WI38 (cell line): ENCODE measurements at regions not wholly inside any gene's neighbourhood (a gene's known extent, or its start where the extent isn't known, plus 50 kb on each side); places are given as distances from the start of the nearest gene placed in this dataset.

Experiments used
- H3K4me3 ChIP-seq: 2 replicates; pipeline ENCODE4 v1.5.1; 2011; ENCODE audit warnings: low read depth, mild to moderate bottlenecking, control low read depth, low read length
- TF ChIP-seq, protein P1 (sequence below): IDR thresholded peaks from 2 replicates; pipeline ENCODE4 v1.5.1; 2012; ENCODE audit warnings: low read depth, mild to moderate bottlenecking, control low read depth, low read length

DNA sequence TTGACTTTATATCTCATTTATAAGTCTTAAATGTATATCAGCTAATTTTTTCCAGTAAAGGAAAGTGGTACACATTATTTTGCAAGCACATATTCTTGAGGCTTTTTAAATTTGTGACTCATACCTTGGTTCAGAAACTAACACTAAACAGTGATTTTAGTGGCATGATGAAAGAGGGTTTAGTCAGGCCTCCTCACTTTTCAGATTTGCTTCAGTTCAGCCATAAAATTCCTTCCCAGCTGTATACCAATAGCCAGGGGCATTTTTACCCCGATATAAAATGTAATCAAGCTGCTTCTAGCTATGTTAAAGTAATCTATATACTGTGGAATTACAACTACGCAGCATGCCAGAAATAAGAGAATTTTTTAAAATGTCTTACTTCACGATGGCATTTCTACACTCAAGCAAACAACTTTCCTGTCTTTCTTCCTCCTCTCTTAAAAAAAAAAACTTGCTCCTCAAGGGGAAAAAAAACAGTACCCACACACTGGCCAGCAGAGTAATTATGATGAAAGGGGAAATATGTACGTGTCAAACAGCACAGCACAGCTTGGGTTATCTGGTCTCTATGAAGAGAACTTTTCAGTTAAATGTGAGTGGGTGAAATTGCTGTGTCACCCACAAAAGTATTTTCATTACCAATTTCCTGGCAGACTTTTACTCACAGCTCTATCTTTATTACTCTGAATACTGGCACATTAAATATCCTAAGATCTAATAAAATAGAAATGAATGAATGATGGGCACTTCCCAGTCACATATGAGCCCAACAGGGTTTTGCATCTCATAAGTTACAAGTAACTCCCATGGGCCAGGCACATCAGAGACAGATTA, 244.8 kb upstream of the TENT5A start:
- TF ChIP-seq, protein P1, sequence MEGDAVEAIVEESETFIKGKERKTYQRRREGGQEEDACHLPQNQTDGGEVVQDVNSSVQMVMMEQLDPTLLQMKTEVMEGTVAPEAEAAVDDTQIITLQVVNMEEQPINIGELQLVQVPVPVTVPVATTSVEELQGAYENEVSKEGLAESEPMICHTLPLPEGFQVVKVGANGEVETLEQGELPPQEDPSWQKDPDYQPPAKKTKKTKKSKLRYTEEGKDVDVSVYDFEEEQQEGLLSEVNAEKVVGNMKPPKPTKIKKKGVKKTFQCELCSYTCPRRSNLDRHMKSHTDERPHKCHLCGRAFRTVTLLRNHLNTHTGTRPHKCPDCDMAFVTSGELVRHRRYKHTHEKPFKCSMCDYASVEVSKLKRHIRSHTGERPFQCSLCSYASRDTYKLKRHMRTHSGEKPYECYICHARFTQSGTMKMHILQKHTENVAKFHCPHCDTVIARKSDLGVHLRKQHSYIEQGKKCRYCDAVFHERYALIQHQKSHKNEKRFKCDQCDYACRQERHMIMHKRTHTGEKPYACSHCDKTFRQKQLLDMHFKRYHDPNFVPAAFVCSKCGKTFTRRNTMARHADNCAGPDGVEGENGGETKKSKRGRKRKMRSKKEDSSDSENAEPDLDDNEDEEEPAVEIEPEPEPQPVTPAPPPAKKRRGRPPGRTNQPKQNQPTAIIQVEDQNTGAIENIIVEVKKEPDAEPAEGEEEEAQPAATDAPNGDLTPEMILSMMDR: no peak
- H3K4me3 ChIP-seq: no peak overlapping the region

DNA sequence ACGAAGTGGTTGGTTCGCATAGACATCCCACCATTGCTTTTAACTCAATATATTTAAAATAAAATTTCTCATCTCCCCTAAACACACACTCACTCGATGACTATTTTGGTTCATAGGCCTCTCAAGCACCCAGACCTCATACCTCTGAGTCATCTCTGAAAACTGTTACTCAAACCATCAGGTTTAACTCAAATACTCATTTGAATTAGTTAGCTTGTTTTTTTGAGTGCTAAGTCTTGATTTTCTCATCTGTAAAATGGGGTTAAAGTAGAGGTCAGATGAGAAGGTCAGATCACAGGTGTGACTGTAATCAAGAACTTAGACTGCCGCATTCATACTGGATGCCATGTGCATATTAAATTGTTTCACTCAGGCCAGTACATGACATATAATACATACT, 243.9 kb upstream of the TENT5A start:
- TF ChIP-seq, protein P1: no peak

DNA sequence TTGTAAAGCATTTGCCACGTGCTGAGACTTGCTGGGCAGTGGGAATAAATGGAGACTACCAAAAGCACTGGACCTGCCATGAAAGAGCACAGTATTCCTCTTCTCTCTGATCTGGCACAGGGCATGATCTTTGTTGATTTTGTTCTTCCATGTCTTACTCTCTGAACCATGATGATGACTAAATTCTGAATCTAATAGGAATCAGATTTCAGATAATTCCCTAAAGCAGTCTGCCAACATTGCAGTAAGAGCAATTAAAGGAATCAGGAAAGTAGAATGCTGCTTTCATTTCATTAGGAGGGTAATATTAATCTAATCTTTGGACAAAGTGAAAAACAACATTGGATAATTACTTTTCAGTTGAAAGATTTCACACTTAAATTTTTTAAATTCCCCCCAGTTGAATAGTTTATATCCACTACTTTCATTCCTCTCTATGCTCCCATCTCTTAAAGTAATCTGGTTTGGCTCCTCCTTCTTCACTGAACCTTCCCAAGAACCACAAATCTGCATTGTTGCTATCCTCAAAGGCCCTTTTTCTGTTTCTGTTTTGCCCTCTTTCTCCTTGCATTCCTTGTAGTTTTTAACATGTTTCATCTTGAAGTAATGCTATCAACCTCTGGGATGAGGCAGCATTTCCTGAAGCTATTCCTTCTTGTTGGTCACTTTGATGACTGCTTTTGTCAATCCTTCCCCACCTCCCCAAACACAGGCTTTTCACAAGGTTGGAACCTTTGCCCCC, 243.2 kb upstream of the TENT5A start:
- H3K4me3 ChIP-seq: no peak overlapping the region

More for the DNA sequence above, 243.9 kb upstream of the TENT5A start:
- no peak overlapping the region for H3K4me3 ChIP-seq

DNA sequence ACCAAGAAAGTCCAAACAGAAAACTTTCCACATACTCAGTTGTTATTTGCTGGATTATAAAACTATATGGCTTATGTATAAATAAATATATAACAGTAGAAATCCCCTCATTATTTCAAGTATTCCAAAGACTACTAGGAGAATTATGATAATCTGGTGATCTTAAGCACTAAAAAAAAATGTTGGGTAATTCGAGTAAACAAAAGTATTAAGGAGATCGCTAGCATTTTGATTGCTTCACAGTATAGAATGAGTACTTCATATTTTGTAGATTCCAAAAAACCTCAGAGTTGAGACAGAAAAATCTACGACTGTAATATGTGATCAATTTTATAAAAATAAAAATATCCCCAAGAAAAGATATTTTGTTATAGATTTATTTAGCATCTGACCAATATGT, 236.4 kb upstream of the TENT5A start:
- TF ChIP-seq, protein P1: no peak
- H3K4me3 ChIP-seq: no peak overlapping the region

More for the DNA sequence above, 243.2 kb upstream of the TENT5A start:
- TF ChIP-seq, protein P1: no peak

DNA sequence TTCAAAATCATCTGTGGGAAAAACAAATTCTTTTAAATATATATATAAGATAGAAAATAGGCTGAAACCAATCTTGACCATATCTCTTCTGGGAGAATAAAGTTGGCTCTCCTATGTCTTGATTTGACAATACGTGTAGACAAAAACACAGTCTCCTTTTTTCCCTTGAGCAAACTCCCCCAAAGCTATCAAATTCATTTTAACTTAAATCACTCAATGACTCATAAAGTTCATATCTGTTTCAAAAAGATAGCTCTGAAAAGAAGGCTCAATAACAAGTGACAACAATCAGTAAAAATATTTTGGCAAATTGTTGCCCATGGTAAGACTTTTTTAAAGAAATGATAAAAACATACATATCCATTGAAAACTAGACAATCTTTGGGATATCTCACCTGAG, 236.0 kb upstream of the TENT5A start:
- TF ChIP-seq, protein P1: no peak
- H3K4me3 ChIP-seq: no peak overlapping the region

DNA sequence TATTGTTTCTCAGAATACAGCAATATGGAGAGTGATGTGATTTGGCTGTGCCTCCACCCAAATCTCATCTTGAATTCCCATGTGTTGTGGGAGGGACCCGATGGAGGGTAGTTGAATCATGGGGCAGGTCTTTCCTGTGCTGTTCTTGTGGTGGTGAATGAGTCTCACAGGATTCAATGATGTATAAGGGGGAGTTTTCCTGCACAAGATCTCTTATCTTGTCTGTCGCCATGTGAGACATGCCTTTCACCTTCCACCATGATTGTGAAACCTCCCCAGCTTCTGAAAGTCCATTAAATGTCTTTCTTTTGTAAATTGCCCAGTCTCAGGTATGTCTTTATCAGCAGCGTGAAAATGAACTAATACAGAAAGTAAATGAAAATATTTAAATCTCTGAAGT, 234.8 kb upstream of the TENT5A start:
- TF ChIP-seq, protein P1: no peak
- no peak overlapping the region for H3K4me3 ChIP-seq

DNA sequence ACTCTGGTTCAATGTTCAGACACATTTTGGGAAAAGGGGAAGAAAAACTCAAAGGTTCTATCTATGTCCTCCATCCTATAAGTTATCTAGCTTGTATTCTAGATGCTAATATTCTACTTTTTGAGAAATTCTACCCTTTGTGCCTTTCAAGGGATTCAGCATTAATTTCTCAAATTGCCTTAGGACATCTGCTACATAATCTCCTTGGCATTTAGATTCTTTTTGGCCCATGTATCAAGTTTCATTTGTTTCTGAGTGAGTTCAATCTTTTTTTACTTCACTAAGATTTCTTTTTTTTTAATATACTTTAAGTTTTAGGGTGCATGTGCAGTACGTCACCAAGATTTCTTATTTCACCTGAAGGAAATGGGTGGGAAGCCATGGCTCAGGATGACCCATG, 232.7 kb upstream of the TENT5A start:
- TF ChIP-seq, protein P1: no peak
- no peak overlapping the region for H3K4me3 ChIP-seq
